Aorta (tissue), 5 donors: ENCODE measurements at regions not wholly inside any gene's neighbourhood (a gene's known extent, or its start where the extent isn't known, plus 50 kb on each side); places are given as distances from the start of the nearest gene placed in this dataset.

Experiments used
- ATAC-seq: fragments of 200-7000 bp; cut with Tn5 transposase; one replicate; pipeline ENCODE4 v1.9.1; 2022; ENCODE audit warnings: moderate library complexity; ENCODE audit not compliant: low FRiP score
- DNase-seq, 2 donors: peaks; one replicate each; pipeline ENCODE4 v3.0.0-alpha.2; 2020
- H3K27ac ChIP-seq, 2 donors: one replicate each; pipeline ENCODE4 v1.5.1; 2013; ENCODE audit warnings: low read length in 2 of 2, mild to moderate bottlenecking in 2 of 2, moderate library complexity in 2 of 2, control low read depth in 1 of 2, inconsistent platforms in 1 of 2, low read depth in 1 of 2
- H3K27me3 ChIP-seq, 2 donors: one replicate each; pipeline ENCODE4 v1.6.1; 2013; ENCODE audit warnings: control low read depth in 1 of 2, low read length in 1 of 2, mild to moderate bottlenecking in 1 of 2, moderate library complexity in 1 of 2; ENCODE audit not compliant: insufficient read depth in 2 of 2, control insufficient read depth in 1 of 2
- H3K36me3 ChIP-seq, 2 donors: one replicate each; pipeline ENCODE4 v1.6.1; 2013; ENCODE audit warnings: control low read depth in 1 of 2, low read length in 1 of 2, mild to moderate bottlenecking in 1 of 2; ENCODE audit not compliant: insufficient read depth in 2 of 2, control insufficient read depth in 1 of 2
- H3K4me1 ChIP-seq, 2 donors: one replicate each; pipeline ENCODE4 v1.6.1; 2013; ENCODE audit warnings: low read length in 2 of 2, control low read depth in 1 of 2, mild to moderate bottlenecking in 1 of 2, moderate library complexity in 1 of 2; ENCODE audit not compliant: insufficient read depth in 2 of 2, control insufficient read depth in 1 of 2
- H3K4me3 ChIP-seq, 2 donors: one replicate each; pipeline ENCODE4 v1.5.1; 2013; ENCODE audit warnings: low read length in 2 of 2, control low read depth in 1 of 2, mild to moderate bottlenecking in 1 of 2
- H3K9me3 ChIP-seq: one replicate; pipeline ENCODE4 v1.6.1; 2013; ENCODE audit warnings: mild to moderate bottlenecking, low read length; ENCODE audit not compliant: control insufficient read depth
- WGBS, 2 donors: extraction: QIAGEN DNeasy Blood & Tissue Kit; methylation state at CpG; one replicate each; pipeline ENCODE4 v1.1.7; 2013; 5-methylcytosine and 5-hydroxymethylcytosine counted together
- intact Hi-C, 2 donors: fragments of 100-400 bp; cut with DNase I; formaldehyde crosslinking; loops; one replicate each; pipeline versions ENCODE4 v1.14.2 to v1.15.0; 2022
- donor health status: healthy with polysubstance abuse.
- donor health status: Bipolar disorder and iron deficiency.
- donor health status: DM: no; HTN: no; CAD: no.
- donor health status: DM: no; HTN: no; CAD: no.
- donor health status: DM: yes; HTN: yes; CAD: no.

- 97 to 98% methylated on average over 5 of the region's 5 CpGs for WGBS, 2 donors
- no peaks in the 10 kb centered on the region for H3K27me3 ChIP-seq
- H3K36me3 ChIP-seq = no peaks in the 10 kb centered on the region
- H3K4me1 ChIP-seq = no peaks in the 10 kb centered on the region
- intact Hi-C loops = no loop called here
- no peak overlapping the region for H3K27ac ChIP-seq
- ATAC-seq (no peak), DNase-seq (no peak)
- no peaks in the 10 kb centered on the region for H3K9me3 ChIP-seq
- no peak overlapping the region for H3K4me3 ChIP-seq
These were observed 245.0 kb downstream of the CSNK2A3 start for GRCh38 chr11:11108026-11108425.

GRCh38 chr11:11107076-11107723 is 245.8 kb downstream of the CSNK2A3 start:
- Histone ChIP-seq H3K27ac (no peak overlapping the region), H3K9me3 (peaks cover 1% of the 10 kb centered on the region), H3K27me3 (no peaks in the 10 kb centered on the region), H3K4me3 (no peak overlapping the region), H3K36me3 (no peaks in the 10 kb centered on the region), H3K4me1 (no peaks in the 10 kb centered on the region)
- intact Hi-C loops = no loop called here
- ATAC-seq (no peak), DNase-seq (no peak)
- WGBS, 2 donors = 93 to 97% methylated on average over 4 of the region's 4 CpGs

DNA sequence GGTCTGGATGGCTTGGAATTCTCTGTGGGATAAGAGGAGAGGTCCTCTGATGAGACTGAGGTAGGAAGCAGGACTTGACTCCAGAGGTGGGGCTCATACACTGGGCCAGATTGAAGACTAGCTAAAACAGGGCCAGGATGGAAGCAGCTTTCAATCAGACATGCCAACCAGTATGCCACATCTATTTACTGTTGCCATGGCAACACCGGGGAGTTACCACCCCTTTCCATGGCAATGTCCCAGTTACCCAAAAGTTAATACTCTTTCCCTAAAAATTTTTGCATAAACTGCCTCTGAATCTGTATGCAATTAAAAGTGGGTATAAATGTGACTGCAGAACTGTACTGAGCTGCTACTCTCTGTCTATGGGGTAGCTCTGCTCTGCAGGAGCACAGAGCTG is 247.5 kb upstream of the ZBED5 start:
- Histone ChIP-seq H3K27ac (no peak overlapping the region), H3K4me1 (no peaks in the 10 kb centered on the region), H3K36me3 (no peaks in the 10 kb centered on the region), H3K9me3 (peaks cover 1% of the 10 kb centered on the region), H3K27me3 (no peaks in the 10 kb centered on the region), H3K4me3 (no peak overlapping the region)
- WGBS, 2 donors = 82 to 85% methylated on average over 1 of the region's 1 CpG
- DNase-seq (no peak), ATAC-seq (no peak)
- intact Hi-C loops = no loop called here

- H3K4me3 ChIP-seq = no peak overlapping the region
- WGBS, 2 donors = 84 to 87% methylated on average over 3 of the region's 3 CpGs
- peaks cover 5% of the 10 kb centered on the region for H3K9me3 ChIP-seq
- H3K4me1 ChIP-seq = no peaks in the 10 kb centered on the region
- ATAC-seq = no peak
- no peak for DNase-seq
- H3K27me3 ChIP-seq = no peaks in the 10 kb centered on the region
- H3K36me3 ChIP-seq = no peaks in the 10 kb centered on the region
- intact Hi-C loops = no loop called here
- no peak overlapping the region for H3K27ac ChIP-seq
These were observed 238.2 kb upstream of the ZBED5 start for GRCh38 chr11:11095831-11096723.

DNA sequence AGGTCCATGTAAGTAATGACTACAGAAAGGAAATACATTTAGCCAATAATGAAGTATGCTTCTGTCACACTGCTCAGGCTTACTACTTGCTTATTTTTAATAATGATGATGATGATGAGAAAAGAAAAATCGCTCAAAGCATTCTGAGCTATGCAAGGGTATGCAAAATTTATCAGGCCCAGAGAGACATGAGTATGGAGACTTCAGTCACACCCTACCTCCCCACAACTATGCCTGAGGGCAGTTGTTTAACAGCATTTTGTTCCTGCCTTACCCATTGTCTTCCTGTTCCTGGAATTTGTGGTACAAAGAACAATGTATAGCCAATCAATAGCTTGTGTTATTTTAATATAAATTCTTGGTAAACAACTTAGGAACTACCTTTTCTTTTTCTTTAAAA is 232.6 kb upstream of the ZBED5 start:
- ATAC-seq = no peak
- H3K9me3 ChIP-seq = peaks cover 5% of the 10 kb centered on the region
- no peak overlapping the region for H3K27ac ChIP-seq
- intact Hi-C loops = no loop called here
- no peak overlapping the region for H3K4me3 ChIP-seq
- no peak for DNase-seq
- no peaks in the 10 kb centered on the region for H3K36me3 ChIP-seq
- no peaks in the 10 kb centered on the region for H3K27me3 ChIP-seq
- no peaks in the 10 kb centered on the region for H3K4me1 ChIP-seq
- WGBS, 2 donors = 59 to 91% methylated on average over 1 of the region's 1 CpG

DNA sequence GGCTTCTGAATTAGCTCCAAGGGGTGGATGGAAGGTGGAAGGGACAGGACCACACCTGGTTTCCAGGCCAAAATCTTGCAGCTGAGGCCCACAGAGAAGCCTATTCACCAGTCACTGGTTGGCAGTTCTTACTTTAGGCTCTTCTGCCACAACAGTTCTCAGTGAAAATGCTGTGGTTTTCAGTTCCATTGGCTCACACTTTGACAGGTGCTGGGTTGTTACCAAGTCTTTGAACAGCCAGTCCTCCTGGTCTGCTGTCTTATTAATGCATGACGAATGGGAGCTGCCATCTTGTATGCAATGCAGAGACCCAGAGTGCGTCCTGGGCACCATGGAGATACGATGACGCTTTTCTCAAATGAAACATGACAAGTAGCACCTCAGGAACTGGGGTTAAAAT is 232.0 kb upstream of the ZBED5 start:
- DNase-seq (no peak), ATAC-seq (no peak)
- peaks cover 5% of the 10 kb centered on the region for H3K9me3 ChIP-seq
- no peaks in the 10 kb centered on the region for H3K36me3 ChIP-seq
- H3K4me1 ChIP-seq = no peaks in the 10 kb centered on the region
- WGBS, 2 donors = 95 to 98% methylated on average over 4 of the region's 4 CpGs
- no peaks in the 10 kb centered on the region for H3K27me3 ChIP-seq
- intact Hi-C loops = no loop called here
- H3K27ac ChIP-seq = no peak overlapping the region
- no peak overlapping the region for H3K4me3 ChIP-seq

GRCh38 chr11:11086979-11087378 is 229.1 kb upstream of the ZBED5 start:
- Histone ChIP-seq H3K4me3 (no peak overlapping the region), H3K27me3 (no peaks in the 10 kb centered on the region), H3K36me3 (no peaks in the 10 kb centered on the region), H3K4me1 (no peaks in the 10 kb centered on the region), H3K9me3 (peaks cover 4% of the 10 kb centered on the region), H3K27ac (no peak overlapping the region)
- ATAC-seq = no peak
- no peak for DNase-seq
- intact Hi-C loops = no loop called here
- 95 to 96% methylated on average over 2 of the region's 2 CpGs for WGBS, 2 donors

DNA sequence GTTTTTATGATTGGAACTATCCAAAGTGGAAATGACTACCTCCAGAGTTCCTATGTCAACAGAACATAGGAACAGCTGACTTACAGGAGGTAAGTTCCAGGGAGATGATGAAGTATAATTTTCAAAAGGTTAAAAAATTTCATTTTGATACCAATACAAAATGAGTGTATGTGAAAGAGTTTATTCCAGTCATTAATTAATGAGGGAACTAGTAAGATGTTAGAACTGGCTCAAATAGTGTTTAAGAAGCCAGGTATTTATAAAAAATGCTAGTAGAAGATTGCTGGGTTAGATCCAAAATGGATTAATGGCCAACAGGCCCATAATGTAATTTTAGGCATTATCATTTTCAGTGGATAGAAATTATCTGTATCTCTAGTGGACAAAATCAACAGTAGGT is 227.7 kb upstream of the ZBED5 start:
- H3K4me1 ChIP-seq = no peaks in the 10 kb centered on the region
- DNase-seq = no peak
- no peak overlapping the region for H3K27ac ChIP-seq
- intact Hi-C loops = no loop called here
- no peaks in the 10 kb centered on the region for H3K36me3 ChIP-seq
- H3K4me3 ChIP-seq = no peak overlapping the region
- H3K27me3 ChIP-seq = no peaks in the 10 kb centered on the region
- H3K9me3 ChIP-seq = no peaks in the 10 kb centered on the region
- no peak for ATAC-seq

GRCh38 chr11:11084337-11084736 is 226.5 kb upstream of the ZBED5 start:
- 94% methylated on average over 1 of the region's 1 CpG for WGBS, 2 donors
- no peak overlapping the region for H3K27ac ChIP-seq
- intact Hi-C loops = no loop called here
- no peaks in the 10 kb centered on the region for H3K36me3 ChIP-seq
- H3K27me3 ChIP-seq = no peaks in the 10 kb centered on the region
- no peak for DNase-seq
- no peaks in the 10 kb centered on the region for H3K4me1 ChIP-seq
- no peaks in the 10 kb centered on the region for H3K9me3 ChIP-seq
- no peak for ATAC-seq
- H3K4me3 ChIP-seq = no peak overlapping the region
